Spleen (tissue), 11 donors: ENCODE measurements at regions not wholly inside any gene's neighbourhood (a gene's known extent, or its start where the extent isn't known, plus 50 kb on each side); places are given as distances from the start of the nearest gene placed in this dataset.
A peak's percentile ranks its signal among the peaks of the same experiment; 100 is the strongest.

Experiments
- DNase-seq: peaks from one replicate; pipeline ENCODE4 v3.0.0-alpha.2; 2020
- H3K27ac ChIP-seq, 8 donors: fragments of 200-600 bp; sonication (generic) in 7 of 8; 1 replicate in 4 of 8; 2 replicates in 4 of 8; pipeline versions ENCODE4 v1.5.0 to v1.8.0; 2016 to 2021; ENCODE audit warnings: inconsistent platforms in 4 of 8, mild to moderate bottlenecking in 4 of 8, moderate library complexity in 1 of 8
- H3K27me3 ChIP-seq, 7 donors: fragments of 200-600 bp; sonication (generic) in 6 of 7; replicated peaks in 1 of 7; 1 replicate in 4 of 7; 2 replicates in 3 of 7; pipeline versions ENCODE4 v1.5.0 to v1.8.0; 2016 to 2021; ENCODE audit warnings: inconsistent platforms in 3 of 7, mild to moderate bottlenecking in 1 of 7
- H3K36me3 ChIP-seq, 6 donors: fragments of 200-600 bp; sonication (generic) in 5 of 6; 1 replicate in 4 of 6; 2 replicates in 2 of 6; pipeline versions ENCODE4 v1.5.0 to v1.8.0; 2016 to 2021; ENCODE audit warnings: inconsistent platforms in 2 of 6
- H3K4me1 ChIP-seq, 6 donors: fragments of 200-600 bp; sonication (generic) in 5 of 6; 1 replicate in 3 of 6; 2 replicates in 3 of 6; pipeline versions ENCODE4 v1.5.0 to v1.8.0; 2016 to 2021; ENCODE audit warnings: inconsistent platforms in 3 of 6
- H3K4me3 ChIP-seq, 8 donors: fragments of 200-600 bp; sonication (generic) in 7 of 8; 1 replicate in 4 of 8; 2 replicates in 4 of 8; pipeline versions ENCODE4 v1.5.0 to v1.8.0; 2016 to 2021; ENCODE audit warnings: inconsistent platforms in 4 of 8, mild to moderate bottlenecking in 4 of 8, moderate library complexity in 2 of 8
- H3K9me3 ChIP-seq, 8 donors: fragments of 200-600 bp; sonication (generic) in 7 of 8; 1 replicate in 4 of 8; 2 replicates in 4 of 8; pipeline versions ENCODE4 v1.5.0 to v1.8.0; 2016 to 2021; ENCODE audit warnings: inconsistent platforms in 4 of 8
- POLR2A ChIP-seq, 3 donors: fragments of 450-650 bp; IDR thresholded peaks; one replicate each; pipeline ENCODE4 v1.5.1; 2017; ENCODE audit warnings: antibody characterized with exemption in 3 of 3, mild to moderate bottlenecking in 1 of 3
- POLR2AphosphoS5 ChIP-seq, 3 donors: sonication (generic); formaldehyde crosslinking; IDR thresholded peaks; one replicate each; pipeline ENCODE4 v1.5.1; 2017; ENCODE audit warnings: antibody characterized with exemption in 3 of 3
- WGBS, 5 donors: extraction: QIAGEN DNeasy Blood & Tissue Kit in 3 of 5; methylation state at CpG; one replicate each; pipeline versions ENCODE4 v1.1.5 to v1.1.7; 2013 to 2018; 5-methylcytosine and 5-hydroxymethylcytosine counted together
- intact Hi-C: fragments of 100-400 bp; cut with DNase I; formaldehyde crosslinking; loops from one replicate; pipeline ENCODE4 v1.15.0; 2023; ENCODE audit warnings: low total_unique reads
- TF ChIP-seq, protein P1 (sequence below), 11 experiments: fragments of 200-600 bp in 7 of 11; fragments of 450-650 bp in 4 of 11; sonication (generic) in 4 of 11; IDR thresholded peaks in 8 of 11; conservative IDR thresholded peaks in 3 of 11; 1 replicate in 7 of 11; 2 replicates in 4 of 11; pipeline versions ENCODE4 v1.4.0 to v1.8.0; 2016 to 2021; ENCODE audit warnings: antibody characterized with exemption in 11 of 11, inconsistent platforms in 4 of 11, mild to moderate bottlenecking in 1 of 11
- donor health status: healthy with polysubstance abuse.
- donor health status: DM: no; HTN: no; CAD: no; lungs with moderate emphysema.
- donor health status: DM: no; HTN: no; CAD: no.
- donor health status: Bipolar disorder and iron deficiency.
- donor health status: healthy.
- donor health status: DM: no; HTN: no; CAD: no.
- donor health status: DM: yes; HTN: yes; CAD: no.

DNA sequence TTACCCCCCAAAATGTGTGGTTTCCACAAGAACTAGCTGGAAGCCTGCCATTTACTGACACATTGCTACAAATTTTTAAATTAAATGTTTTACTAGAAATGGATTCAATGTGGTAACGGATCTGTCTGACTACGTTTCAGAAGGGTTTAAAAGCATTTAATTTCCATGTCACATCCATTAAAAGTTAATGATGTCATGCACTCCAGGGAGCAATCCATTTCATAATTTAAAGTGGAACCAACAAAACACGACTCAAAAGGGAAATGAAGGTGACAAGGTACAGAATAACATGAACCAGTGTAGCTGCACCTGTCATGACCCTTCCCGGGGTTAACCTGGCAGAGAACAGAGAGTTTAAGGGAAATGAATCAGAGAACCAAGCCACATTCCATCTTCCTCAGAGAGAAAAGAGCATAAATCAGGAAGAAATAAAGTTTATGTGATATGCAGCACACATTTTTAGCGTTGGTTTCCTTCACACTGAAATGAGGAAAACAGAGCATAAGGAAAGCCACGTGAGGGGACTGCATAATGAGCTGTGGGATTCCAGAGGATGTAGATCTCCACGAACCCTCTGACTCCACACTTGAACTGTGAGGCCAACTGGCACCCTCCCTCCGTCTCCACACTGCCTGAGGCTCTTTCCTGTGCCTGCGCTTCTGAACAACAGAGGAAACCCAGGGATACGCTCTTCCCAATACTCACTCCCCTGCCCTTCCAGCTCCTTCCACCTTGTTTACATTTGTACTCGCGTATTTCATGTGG, 170.3 kb upstream of the AHI1 start:
- DNase-seq: peak; percentile 58
- H3K27ac ChIP-seq: no peak overlapping the region
- TF ChIP-seq, protein P1, sequence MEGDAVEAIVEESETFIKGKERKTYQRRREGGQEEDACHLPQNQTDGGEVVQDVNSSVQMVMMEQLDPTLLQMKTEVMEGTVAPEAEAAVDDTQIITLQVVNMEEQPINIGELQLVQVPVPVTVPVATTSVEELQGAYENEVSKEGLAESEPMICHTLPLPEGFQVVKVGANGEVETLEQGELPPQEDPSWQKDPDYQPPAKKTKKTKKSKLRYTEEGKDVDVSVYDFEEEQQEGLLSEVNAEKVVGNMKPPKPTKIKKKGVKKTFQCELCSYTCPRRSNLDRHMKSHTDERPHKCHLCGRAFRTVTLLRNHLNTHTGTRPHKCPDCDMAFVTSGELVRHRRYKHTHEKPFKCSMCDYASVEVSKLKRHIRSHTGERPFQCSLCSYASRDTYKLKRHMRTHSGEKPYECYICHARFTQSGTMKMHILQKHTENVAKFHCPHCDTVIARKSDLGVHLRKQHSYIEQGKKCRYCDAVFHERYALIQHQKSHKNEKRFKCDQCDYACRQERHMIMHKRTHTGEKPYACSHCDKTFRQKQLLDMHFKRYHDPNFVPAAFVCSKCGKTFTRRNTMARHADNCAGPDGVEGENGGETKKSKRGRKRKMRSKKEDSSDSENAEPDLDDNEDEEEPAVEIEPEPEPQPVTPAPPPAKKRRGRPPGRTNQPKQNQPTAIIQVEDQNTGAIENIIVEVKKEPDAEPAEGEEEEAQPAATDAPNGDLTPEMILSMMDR (IDR thresholded peaks at IDR 0.05 in 8 of 11, conservative IDR thresholded peaks at IDR 0.05 in 3 of 11): no peak
- TF ChIP-seq POLR2A (IDR thresholded peaks at IDR 0.05): no peak
- TF ChIP-seq POLR2AphosphoS5 (IDR thresholded peaks at IDR 0.05): no peak
- H3K36me3 ChIP-seq: no peaks in the 10 kb centered on the region
- WGBS, 5 donors: 31 to 49% (median 42%) methylated on average over 12 of the region's 12 CpGs
- H3K4me3 ChIP-seq: no peak overlapping the region
- no peaks in the 10 kb centered on the region for H3K4me1 ChIP-seq
- intact Hi-C loops: no loop called here
- peaks cover 0 to 6% (median 0%) of the 10 kb centered on the region in 7 donors for H3K27me3 ChIP-seq
- peaks cover 0 to 4% (median 0%) of the 10 kb centered on the region in 8 donors for H3K9me3 ChIP-seq

DNA sequence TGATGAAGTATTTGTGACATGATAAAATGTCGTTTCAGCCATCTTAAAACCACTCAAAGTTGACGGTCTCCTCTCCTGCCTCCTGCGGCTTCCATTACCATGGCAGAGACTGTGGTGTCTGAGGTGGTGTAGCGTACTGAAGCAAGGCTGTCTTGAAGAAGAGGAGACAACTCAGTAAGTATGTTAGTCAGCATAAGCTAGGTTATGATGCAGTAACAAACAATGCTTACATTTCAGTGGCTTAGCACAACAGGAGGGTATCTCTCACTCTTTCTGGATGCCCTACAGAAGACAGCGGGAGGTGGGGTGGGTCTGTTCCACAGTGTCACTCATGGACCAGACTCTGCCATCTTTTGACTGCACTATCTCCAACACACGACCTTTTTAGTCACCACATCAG, 174.7 kb upstream of the AHI1 start:
- Histone ChIP-seq H3K4me3 (no peak overlapping the region), H3K4me1 (no peaks in the 10 kb centered on the region), H3K27me3 (peaks cover 0 to 6% (median 0%) of the 10 kb centered on the region in 7 donors), H3K36me3 (no peaks in the 10 kb centered on the region), H3K9me3 (peaks cover 0 to 4% (median 0%) of the 10 kb centered on the region in 8 donors), H3K27ac (no peak overlapping the region)
- intact Hi-C loops: loop anchor here (10.0 kb wide), 1 partner anchor 553 kb away; no protein-coding TSS in a partner anchor
- TF ChIP-seq, protein P1 (IDR thresholded peaks at IDR 0.05 in 8 of 11, conservative IDR thresholded peaks at IDR 0.05 in 3 of 11): no peak
- TF ChIP-seq POLR2A (IDR thresholded peaks at IDR 0.05) (no peak), POLR2AphosphoS5 (IDR thresholded peaks at IDR 0.05) (no peak)
- no peak for DNase-seq
- 91 to 96% (median 93%) methylated on average over 6 of the region's 6 CpGs for WGBS, 5 donors

- Histone ChIP-seq H3K27me3 (no peaks in the 10 kb centered on the region), H3K9me3 (peaks cover 0 to 4% (median 0%) of the 10 kb centered on the region in 8 donors), H3K4me3 (no peak overlapping the region), H3K36me3 (no peaks in the 10 kb centered on the region), H3K27ac (no peak overlapping the region), H3K4me1 (no peaks in the 10 kb centered on the region)
- intact Hi-C loops: loop anchor here (10.0 kb wide), 1 partner anchor 551 kb away; no protein-coding TSS in a partner anchor
- TF ChIP-seq POLR2A (IDR thresholded peaks at IDR 0.05): no peak
- TF ChIP-seq, protein P1 (IDR thresholded peaks at IDR 0.05 in 8 of 11, conservative IDR thresholded peaks at IDR 0.05 in 3 of 11): no peak
- no peak for TF ChIP-seq POLR2AphosphoS5 (IDR thresholded peaks at IDR 0.05)
- WGBS, 5 donors: 82 to 88% (median 87%) methylated on average over 11 of the region's 11 CpGs
- DNase-seq: no peak
Observed at GRCh38 chr6:135673501-135674309, 176.2 kb upstream of the AHI1 start.

- intact Hi-C loops: loop anchor here (5.0 to 10.0 kb wide), 2 partner anchors 232 to 550 kb away; no protein-coding TSS in a partner anchor
- WGBS, 5 donors: 81 to 90% (median 85%) methylated on average over 2 of the region's 2 CpGs
Observed at GRCh38 chr6:135675026-135675425, 176.5 kb upstream of the PDE7B start.

More at GRCh38 chr6:135675026-135675425, 176.5 kb upstream of the PDE7B start:
- peaks cover 0 to 4% (median 0%) of the 10 kb centered on the region in 8 donors for H3K9me3 ChIP-seq
- no peak overlapping the region for H3K27ac ChIP-seq
- no peaks in the 10 kb centered on the region for H3K4me1 ChIP-seq
- H3K27me3 ChIP-seq: no peaks in the 10 kb centered on the region
- H3K4me3 ChIP-seq: no peak overlapping the region
- no peak for DNase-seq
- H3K36me3 ChIP-seq: no peaks in the 10 kb centered on the region
- TF ChIP-seq, protein P1 (IDR thresholded peaks at IDR 0.05 in 8 of 11, conservative IDR thresholded peaks at IDR 0.05 in 3 of 11): no peak
- TF ChIP-seq POLR2A (IDR thresholded peaks at IDR 0.05): no peak
- TF ChIP-seq POLR2AphosphoS5 (IDR thresholded peaks at IDR 0.05): no peak
